H1 (cell line): ENCODE measurements at regions not wholly inside any gene's neighbourhood (a gene's known extent, or its start where the extent isn't known, plus 50 kb on each side); places are given as distances from the start of the nearest gene placed in this dataset.

Experiments used
- ATF2 ChIP-seq: IDR thresholded peaks from 2 replicates; pipeline ENCODE4 v1.6.1; 2012; ENCODE audit warnings: low read length, inconsistent platforms
- JUND ChIP-seq: IDR thresholded peaks from 2 replicates; pipeline ENCODE4 v1.6.1; 2011; ENCODE audit warnings: mild to moderate bottlenecking, improper control_type of control experiment, low read length
- RNF2 ChIP-seq: fragments of 200-900, 300-1000 bp; sonication (generic); IDR thresholded peaks from 2 replicates; pipeline ENCODE4 v1.7.1; 2016; ENCODE audit warnings: borderline replicate concordance, low read depth, mild to moderate bottlenecking, antibody characterized with exemption, low read length; ENCODE audit not compliant: poor library complexity, severe bottlenecking; ENCODE audit errors: missing control alignments

- TF ChIP-seq RNF2: no peak
- TF ChIP-seq JUND: no peak
- no peak for TF ChIP-seq ATF2
Measured at GRCh38 chr10:3348564-3348963, 176.0 kb upstream of the PITRM1 start (continued).
